Kasumi-1 (cell line): ENCODE measurements at regions not wholly inside any gene's neighbourhood (a gene's known extent, or its start where the extent isn't known, plus 50 kb on each side); places are given as distances from the start of the nearest gene placed in this dataset.
"Not testable (repeated sequence)": the region's sequence is repeated elsewhere in the genome, so short reads cannot be mapped to it uniquely, and the experiment has no call there.

Experiments
- DNase-seq, 2 experiments: peaks; one replicate each; lab custom pipeline; 2025; lab: John Stamatoyannopoulos, UW

GRCh38 chr12:90504806-90505205 lies 450.2 kb downstream of the CCER1 start:
- DNase-seq, result no peak

GRCh38 chr12:90502070-90502469 lies 452.9 kb downstream of the CCER1 start:
- no peak for DNase-seq

- DNase-seq, result no peak
Observed at GRCh38 chr12:90501412-90501811, 453.6 kb downstream of the CCER1 start.

- DNase-seq, result no peak
Observed at GRCh38 chr12:90499795-90500194, 455.2 kb downstream of the CCER1 start.

GRCh38 chr12:90497923-90498545 lies 456.9 kb downstream of the CCER1 start:
- DNase-seq, result no peak

GRCh38 chr12:90490355-90490754 lies 464.6 kb downstream of the CCER1 start:
- no peak for DNase-seq

GRCh38 chr12:90489141-90489540 lies 465.8 kb downstream of the CCER1 start:
- DNase-seq, result no peak

- no peak for DNase-seq
Observed at GRCh38 chr12:90485560-90485959, 469.4 kb downstream of the CCER1 start.

GRCh38 chr12:90484094-90484493 lies 470.9 kb downstream of the CCER1 start:
- DNase-seq, result no peak

- no peak for DNase-seq
Observed at GRCh38 chr12:90481748-90482147, 473.2 kb downstream of the CCER1 start.

GRCh38 chr12:90479237-90479636 lies 475.7 kb downstream of the CCER1 start:
- DNase-seq, result no peak

- no peak for DNase-seq
Observed at GRCh38 chr12:90473831-90474230, 481.1 kb downstream of the CCER1 start.

GRCh38 chr12:90460681-90461080 lies 494.3 kb downstream of the CCER1 start:
- no peak for DNase-seq

- DNase-seq, result no peak
Observed at GRCh38 chr12:90456248-90456647, 498.7 kb downstream of the CCER1 start.

GRCh38 chr12:90455756-90456155 lies 499.2 kb downstream of the CCER1 start:
- no peak for DNase-seq

- DNase-seq, result no peak
Observed at GRCh38 chr12:90449611-90450010, 505.4 kb downstream of the CCER1 start.

- DNase-seq, result not testable (repeated sequence)
Observed at GRCh38 chr12:90443466-90443865, 511.5 kb downstream of the CCER1 start.

- no peak for DNase-seq
Observed at GRCh38 chr12:90441431-90441830, 513.5 kb downstream of the CCER1 start.

- DNase-seq, result no peak
Observed at GRCh38 chr12:90428881-90429280, 526.1 kb downstream of the CCER1 start.

- DNase-seq, result no peak
Observed at GRCh38 chr12:90428465-90428864, 526.5 kb downstream of the CCER1 start.

GRCh38 chr12:90423965-90424364 lies 531.0 kb downstream of the CCER1 start:
- DNase-seq, result no peak

- DNase-seq, result no peak
Observed at GRCh38 chr12:90410962-90411361, 544.0 kb downstream of the CCER1 start.

- DNase-seq, result no peak
Observed at GRCh38 chr12:90407841-90408240, 547.1 kb downstream of the CCER1 start.

GRCh38 chr12:90404071-90404470 lies 550.9 kb downstream of the CCER1 start:
- DNase-seq, result no peak

GRCh38 chr12:90401185-90401584 lies 553.8 kb downstream of the CCER1 start:
- no peak for DNase-seq
